Raji (cell line): ENCODE measurements at regions not wholly inside any gene's neighbourhood (a gene's known extent, or its start where the extent isn't known, plus 50 kb on each side); places are given as distances from the start of the nearest gene placed in this dataset.

Source experiments
- POLR2A ChIP-seq: IDR thresholded peaks from 2 replicates; pipeline ENCODE4 v1.6.1; 2011; ENCODE audit warnings: low read depth, low read length, control low read depth; ENCODE audit not compliant: insufficient read depth

- TF ChIP-seq POLR2A = no peak
These were observed 77.2 kb downstream of the KLF12 start for GRCh38 chr13:74056801-74057542.

DNA sequence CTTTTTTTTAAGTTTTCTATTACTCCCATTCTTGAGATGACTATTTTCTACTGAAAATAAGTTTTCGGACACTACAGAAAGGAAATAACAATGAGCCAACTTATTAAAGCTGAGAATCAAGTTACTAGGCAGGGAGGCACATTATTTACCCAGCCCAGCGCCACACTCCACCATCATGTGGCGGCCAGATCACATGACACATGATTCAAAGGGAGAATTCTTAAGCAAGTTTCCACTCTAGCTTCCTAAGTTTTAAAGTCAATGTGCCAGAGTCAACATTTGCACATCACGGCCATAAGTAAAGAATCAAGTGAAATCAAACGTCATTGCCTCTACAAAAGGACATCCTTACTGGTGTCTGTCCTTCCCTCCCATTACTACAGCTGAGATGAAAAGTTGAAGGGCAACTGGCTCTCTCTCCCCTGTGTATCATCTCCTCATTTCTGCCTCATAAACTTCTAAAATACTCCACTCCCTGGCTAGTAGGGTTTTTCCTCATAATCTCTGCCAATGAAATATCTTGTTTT, 81.7 kb downstream of the KLF12 start:
- TF ChIP-seq POLR2A = no peak

- TF ChIP-seq POLR2A = no peak
These were observed 85.4 kb downstream of the KLF12 start for GRCh38 chr13:74048756-74049155.

- TF ChIP-seq POLR2A = no peak
These were observed 86.1 kb downstream of the KLF12 start for GRCh38 chr13:74047931-74048600.

DNA sequence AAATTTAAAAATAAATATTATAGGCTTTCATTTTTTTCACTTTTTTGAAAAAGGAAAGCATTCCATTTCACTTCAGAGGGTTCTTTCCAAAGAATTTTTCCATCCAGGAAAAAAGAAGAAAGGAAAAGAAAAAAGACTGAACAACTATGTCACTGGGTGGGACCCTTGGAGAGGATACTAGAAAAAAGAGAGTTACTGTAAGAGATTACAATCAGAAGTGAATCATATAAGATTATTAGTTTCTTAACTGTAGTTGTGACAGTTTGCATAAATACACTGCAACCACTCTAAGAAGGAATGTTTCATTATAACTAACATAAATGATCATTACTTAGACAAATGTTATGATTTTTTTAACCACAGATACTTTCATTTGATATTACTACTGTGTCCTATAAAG, 87.8 kb downstream of the KLF12 start:
- no peak for TF ChIP-seq POLR2A

DNA sequence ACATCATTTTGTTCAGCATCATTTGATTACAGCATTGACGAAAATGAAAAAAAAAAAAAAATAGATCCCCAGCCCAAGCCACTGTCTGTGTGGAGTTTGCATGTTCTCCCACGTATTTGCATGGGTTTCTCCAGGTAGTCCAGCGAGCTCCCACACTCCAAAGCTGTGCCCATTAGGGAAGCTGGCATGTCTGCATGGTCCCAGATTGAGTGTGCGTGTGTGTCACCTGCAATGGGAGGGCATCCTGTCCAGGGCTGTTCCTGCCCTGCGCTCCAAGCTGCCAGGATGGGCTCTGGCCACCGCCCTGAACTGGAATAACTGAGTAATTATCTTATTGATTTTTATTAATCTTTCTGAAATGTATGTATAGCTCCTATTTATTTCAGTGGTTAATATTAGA, 88.6 kb downstream of the KLF12 start:
- no peak for TF ChIP-seq POLR2A

GRCh38 chr13:74043237-74043636, 91.0 kb downstream of the KLF12 start:
- no peak for TF ChIP-seq POLR2A

DNA sequence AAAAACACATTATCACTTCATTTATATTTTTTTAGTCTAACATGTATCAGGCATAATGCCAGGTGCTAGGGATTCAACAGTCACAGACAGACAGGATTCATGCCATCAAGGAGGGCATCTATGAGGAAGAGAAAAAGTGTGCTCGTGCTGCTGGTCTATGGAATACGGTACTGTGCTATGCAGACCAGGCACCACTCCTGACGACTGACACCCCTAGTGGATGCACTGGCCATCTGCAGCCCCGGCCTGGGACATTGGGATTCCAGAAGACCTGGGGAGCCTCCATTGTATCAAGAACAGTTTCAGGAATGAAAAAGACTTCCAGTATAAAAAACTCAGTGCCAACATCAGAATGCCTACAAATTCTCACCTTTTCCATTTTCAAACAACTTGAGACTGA, 94.0 kb downstream of the KLF12 start:
- no peak for TF ChIP-seq POLR2A

GRCh38 chr13:74039667-74040066, 94.5 kb downstream of the KLF12 start:
- no peak for TF ChIP-seq POLR2A

DNA sequence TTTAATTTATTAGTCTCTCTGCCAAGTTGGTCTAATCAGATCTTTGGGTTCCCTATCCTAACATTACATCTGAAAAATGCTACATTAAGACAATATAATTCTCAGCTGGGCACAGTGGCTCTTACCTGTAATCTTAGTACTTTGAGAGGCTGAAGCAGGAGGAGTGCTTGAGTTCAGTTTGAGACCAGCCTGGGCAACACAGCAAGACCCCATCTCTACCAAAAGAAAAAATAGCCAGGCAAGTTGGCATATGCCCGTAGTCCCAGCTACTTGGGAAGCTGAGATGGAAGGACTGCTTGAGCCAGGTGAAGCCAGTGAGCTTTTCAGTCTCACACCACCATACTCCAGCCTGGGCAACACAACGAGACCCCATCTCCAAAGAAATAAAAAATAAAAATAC, 95.0 kb downstream of the KLF12 start:
- TF ChIP-seq POLR2A = no peak

GRCh38 chr13:74037762-74038161, 96.4 kb downstream of the KLF12 start:
- TF ChIP-seq POLR2A = no peak

GRCh38 chr13:74036373-74036772, 97.8 kb downstream of the KLF12 start:
- TF ChIP-seq POLR2A = no peak

DNA sequence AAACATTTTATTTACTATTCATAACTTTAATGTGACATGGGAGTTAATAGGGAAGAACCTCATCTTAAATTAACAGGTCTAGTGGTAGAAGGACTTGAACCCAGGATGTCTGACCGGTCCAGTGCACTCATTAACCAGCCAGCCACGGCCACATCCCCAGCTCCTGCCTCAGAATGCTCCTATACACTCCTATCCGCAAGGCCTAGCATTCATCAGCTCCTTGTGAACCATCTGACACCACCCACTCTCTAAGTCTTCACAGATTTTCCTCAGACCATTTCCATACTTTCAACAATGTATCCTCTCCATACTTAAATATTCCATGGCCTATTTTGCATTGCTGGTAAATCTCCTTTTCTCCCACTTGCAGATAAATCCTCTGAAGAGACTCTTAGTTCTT, 98.3 kb downstream of the KLF12 start:
- TF ChIP-seq POLR2A = no peak

DNA sequence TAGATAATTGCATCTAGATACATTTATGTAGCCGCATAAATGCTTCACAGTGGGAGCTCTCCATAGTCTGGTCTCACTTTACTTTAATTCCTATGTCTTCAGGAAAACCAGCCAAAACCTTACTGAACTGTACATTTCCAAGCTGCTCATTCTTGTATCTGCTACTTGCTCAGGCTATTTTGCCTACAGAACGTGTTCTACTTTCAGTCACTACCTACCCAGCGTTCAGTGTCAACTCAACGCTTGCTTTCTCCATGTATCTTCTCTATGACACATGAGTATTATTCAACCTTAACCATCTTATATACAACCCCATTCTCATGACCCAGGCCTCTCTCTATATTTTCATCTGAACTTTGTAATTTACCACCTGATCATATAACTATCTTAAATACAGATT, 101.9 kb downstream of the KLF12 start:
- TF ChIP-seq POLR2A = no peak

DNA sequence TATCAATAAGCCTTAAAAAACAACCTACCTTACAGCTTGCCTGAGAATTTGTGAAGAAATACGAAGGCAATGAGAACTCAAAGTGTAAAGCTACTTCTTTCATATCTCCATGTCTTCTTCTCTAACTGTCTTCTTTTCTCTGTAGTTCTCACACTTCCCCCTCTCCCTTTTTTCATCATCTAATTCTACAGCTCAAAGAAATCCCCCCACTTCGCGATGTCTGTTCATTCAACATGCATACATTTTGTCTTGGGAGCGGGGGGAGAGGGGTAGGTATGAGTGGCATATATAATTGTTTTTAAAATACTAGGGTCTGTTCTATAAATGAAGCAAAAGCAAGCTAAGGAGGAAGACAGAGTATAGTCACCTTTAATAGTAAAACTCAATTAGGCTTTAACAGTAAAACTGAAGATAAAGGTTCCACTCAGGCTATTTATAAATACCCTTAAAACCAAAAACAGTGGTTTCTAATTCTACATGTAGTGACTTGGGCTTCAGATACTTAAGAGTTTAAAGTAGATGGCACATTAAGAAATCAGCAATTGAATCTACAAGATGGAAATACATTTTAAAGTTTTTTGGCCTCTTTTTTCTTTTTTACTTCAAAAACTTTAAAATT, 106.9 kb downstream of the KLF12 start:
- TF ChIP-seq POLR2A = no peak

GRCh38 chr13:74026753-74027152, 107.5 kb downstream of the KLF12 start:
- TF ChIP-seq POLR2A = no peak

- no peak for TF ChIP-seq POLR2A
These were observed 108.8 kb downstream of the KLF12 start for GRCh38 chr13:74025369-74025768.

GRCh38 chr13:74024856-74025255, 109.3 kb downstream of the KLF12 start:
- TF ChIP-seq POLR2A = no peak
